ENCODE measurements at regions not wholly inside any gene's neighbourhood (a gene's known extent, or its start where the extent isn't known, plus 50 kb on each side); places are given as distances from the start of the nearest gene placed in this dataset.

GRCh38 chr3:117756563-117756962 is 1047.0 kb downstream of the TUSC7 start:
- no peak for DNase-seq (ENCODE audit: low read depth, low spot score)
- no peak overlapping the region for H3K4me3 ChIP-seq (ENCODE audit: low read depth, low read length)
- TF ChIP-seq, protein P1, sequence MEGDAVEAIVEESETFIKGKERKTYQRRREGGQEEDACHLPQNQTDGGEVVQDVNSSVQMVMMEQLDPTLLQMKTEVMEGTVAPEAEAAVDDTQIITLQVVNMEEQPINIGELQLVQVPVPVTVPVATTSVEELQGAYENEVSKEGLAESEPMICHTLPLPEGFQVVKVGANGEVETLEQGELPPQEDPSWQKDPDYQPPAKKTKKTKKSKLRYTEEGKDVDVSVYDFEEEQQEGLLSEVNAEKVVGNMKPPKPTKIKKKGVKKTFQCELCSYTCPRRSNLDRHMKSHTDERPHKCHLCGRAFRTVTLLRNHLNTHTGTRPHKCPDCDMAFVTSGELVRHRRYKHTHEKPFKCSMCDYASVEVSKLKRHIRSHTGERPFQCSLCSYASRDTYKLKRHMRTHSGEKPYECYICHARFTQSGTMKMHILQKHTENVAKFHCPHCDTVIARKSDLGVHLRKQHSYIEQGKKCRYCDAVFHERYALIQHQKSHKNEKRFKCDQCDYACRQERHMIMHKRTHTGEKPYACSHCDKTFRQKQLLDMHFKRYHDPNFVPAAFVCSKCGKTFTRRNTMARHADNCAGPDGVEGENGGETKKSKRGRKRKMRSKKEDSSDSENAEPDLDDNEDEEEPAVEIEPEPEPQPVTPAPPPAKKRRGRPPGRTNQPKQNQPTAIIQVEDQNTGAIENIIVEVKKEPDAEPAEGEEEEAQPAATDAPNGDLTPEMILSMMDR (IDR thresholded peaks at IDR 0.05; ENCODE audit: low read depth, low read length): no peak
- in situ Hi-C loops (cut with HindIII; ENCODE audit: low sequenced_read_pairs): no loop called here

GRCh38 chr3:117761703-117762620 is 1052.4 kb downstream of the TUSC7 start:
- in situ Hi-C loops (cut with HindIII; ENCODE audit: low sequenced_read_pairs): no loop called here

GRCh38 chr3:117762621-117763037 is 1053.0 kb downstream of the TUSC7 start:
- TF ChIP-seq, protein P1 (IDR thresholded peaks at IDR 0.05; ENCODE audit: low read depth, low read length): no peak
- in situ Hi-C loops (cut with HindIII; ENCODE audit: low sequenced_read_pairs): no loop called here
- DNase-seq (ENCODE audit: low read depth, low spot score): no peak
- no peak overlapping the region for H3K4me3 ChIP-seq (ENCODE audit: low read depth, low read length)

More at GRCh38 chr3:117761703-117762620, 1052.4 kb downstream of the TUSC7 start:
- TF ChIP-seq, protein P1 (IDR thresholded peaks at IDR 0.05; ENCODE audit: low read depth, low read length): no peak
- H3K4me3 ChIP-seq (ENCODE audit: low read depth, low read length): no peak overlapping the region
- DNase-seq (ENCODE audit: low read depth, low spot score): no peak

GRCh38 chr3:117763561-117763960 is 1054.0 kb downstream of the TUSC7 start:
- in situ Hi-C loops (cut with HindIII; ENCODE audit: low sequenced_read_pairs): no loop called here
- no peak for DNase-seq (ENCODE audit: low read depth, low spot score)
- TF ChIP-seq, protein P1 (IDR thresholded peaks at IDR 0.05; ENCODE audit: low read depth, low read length): no peak
- no peak overlapping the region for H3K4me3 ChIP-seq (ENCODE audit: low read depth, low read length)

DNA sequence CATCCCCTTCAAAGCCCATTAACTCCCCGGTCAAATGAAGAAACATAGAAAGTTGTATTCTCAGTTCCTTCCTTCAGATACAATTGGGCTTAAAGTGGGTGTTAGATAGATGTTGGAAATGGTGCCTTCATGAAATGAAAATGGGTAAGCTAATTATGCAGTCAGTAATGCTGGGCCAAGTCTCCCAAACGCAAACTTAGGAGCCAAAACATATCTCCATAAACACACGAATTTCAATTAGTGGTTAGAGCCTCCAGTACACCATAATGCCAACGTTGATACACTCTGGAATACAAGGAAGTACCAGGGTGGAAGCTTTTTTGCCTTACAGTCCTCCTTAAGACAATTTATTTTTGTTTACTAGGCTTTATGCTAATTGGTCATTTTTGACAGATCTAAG is 1059.0 kb downstream of the TUSC7 start:
- in situ Hi-C loops (cut with HindIII; ENCODE audit: low sequenced_read_pairs): no loop called here
- no peak for DNase-seq (ENCODE audit: low read depth, low spot score)
- TF ChIP-seq, protein P1 (IDR thresholded peaks at IDR 0.05; ENCODE audit: low read depth, low read length): no peak
- H3K4me3 ChIP-seq (ENCODE audit: low read depth, low read length): no peak overlapping the region

GRCh38 chr3:117774130-117774529 is 1064.6 kb downstream of the TUSC7 start:
- no peak overlapping the region for H3K4me3 ChIP-seq (ENCODE audit: low read depth, low read length)
- in situ Hi-C loops (cut with HindIII; ENCODE audit: low sequenced_read_pairs): no loop called here
- DNase-seq (ENCODE audit: low read depth, low spot score): no peak
- TF ChIP-seq, protein P1 (IDR thresholded peaks at IDR 0.05; ENCODE audit: low read depth, low read length): no peak

Measured in astrocyte of the spinal cord (primary cell).